Hepatocyte (in vitro differentiated cells): ENCODE measurements at regions not wholly inside any gene's neighbourhood (a gene's known extent, or its start where the extent isn't known, plus 50 kb on each side); places are given as distances from the start of the nearest gene placed in this dataset.

Experiments used
- DNase-seq: peaks from one replicate; pipeline ENCODE4 v3.0.0-alpha.2; 2016; ENCODE audit warnings: low spot score
- H2AFZ ChIP-seq: fragments of 200-600 bp; sonication (generic); 2 replicates; pipeline ENCODE4 v1.6.0; 2016; ENCODE audit warnings: antibody characterized with exemption, mild to moderate bottlenecking
- H3K27ac ChIP-seq: fragments of 200-600 bp; sonication (generic); 2 replicates; pipeline ENCODE4 v1.5.1; 2016; ENCODE audit warnings: mild to moderate bottlenecking
- H3K27me3 ChIP-seq: fragments of 200-600 bp; sonication (generic); 2 replicates; pipeline ENCODE4 v1.6.1; 2016
- H3K36me3 ChIP-seq: fragments of 200-600 bp; sonication (generic); replicated peaks from 2 replicates; pipeline ENCODE4 v1.5.1; 2016; ENCODE audit warnings: low read depth; ENCODE audit not compliant: insufficient read depth
- H3K4me1 ChIP-seq: fragments of 200-600 bp; sonication (generic); 2 replicates; pipeline ENCODE4 v1.5.1; 2016; ENCODE audit warnings: mild to moderate bottlenecking, moderate library complexity; ENCODE audit not compliant: insufficient read depth
- H3K4me2 ChIP-seq: fragments of 200-600 bp; sonication (generic); 2 replicates; pipeline ENCODE4 v1.6.0; 2016
- H3K4me3 ChIP-seq: fragments of 200-600 bp; sonication (generic); 2 replicates; pipeline ENCODE4 v1.5.1; 2016; ENCODE audit warnings: mild to moderate bottlenecking
- H3K79me2 ChIP-seq: fragments of 200-600 bp; sonication (generic); 2 replicates; pipeline ENCODE4 v1.6.0; 2017; ENCODE audit warnings: mild to moderate bottlenecking
- H3K9me2 ChIP-seq: fragments of 200-600 bp; sonication (generic); replicated peaks from 2 replicates; pipeline ENCODE4 v1.6.0; 2017; ENCODE audit warnings: mild to moderate bottlenecking; ENCODE audit not compliant: insufficient read depth
- H3K9me3 ChIP-seq: fragments of 200-600 bp; sonication (generic); 2 replicates; pipeline ENCODE4 v1.5.1; 2016; ENCODE audit warnings: low read depth, mild to moderate bottlenecking
- H4K20me1 ChIP-seq: fragments of 200-600 bp; sonication (generic); 2 replicates; pipeline ENCODE4 v1.6.0; 2016; ENCODE audit warnings: mild to moderate bottlenecking; ENCODE audit not compliant: insufficient read depth, poor library complexity, severe bottlenecking
- EZH2 ChIP-seq: fragments of 200-600 bp; sonication (generic); IDR thresholded peaks from 2 replicates; pipeline ENCODE4 v1.6.1; 2016; ENCODE audit warnings: antibody characterized with exemption, mild to moderate bottlenecking, borderline replicate concordance
- EZH2phosphoT487 ChIP-seq: fragments of 200-600 bp; sonication (generic); IDR thresholded peaks from one replicate; pipeline ENCODE4 v1.6.1; 2018; ENCODE audit warnings: antibody characterized with exemption, mild to moderate bottlenecking, low read depth, moderate library complexity; ENCODE audit not compliant: unreplicated experiment, severe bottlenecking
- WGBS: methylation state at CpG from one replicate; pipeline ENCODE4 v1.1.6; 2016; ENCODE audit warnings: low lambda C conversion rate; ENCODE audit errors: missing lambda C conversion rate; 5-methylcytosine and 5-hydroxymethylcytosine counted together
- TF ChIP-seq, protein P1 (sequence below): fragments of 200-600 bp; sonication (generic); IDR thresholded peaks from 2 replicates; pipeline ENCODE4 v1.5.1; 2016; ENCODE audit warnings: antibody characterized with exemption, mild to moderate bottlenecking; ENCODE audit not compliant: poor library complexity

DNA sequence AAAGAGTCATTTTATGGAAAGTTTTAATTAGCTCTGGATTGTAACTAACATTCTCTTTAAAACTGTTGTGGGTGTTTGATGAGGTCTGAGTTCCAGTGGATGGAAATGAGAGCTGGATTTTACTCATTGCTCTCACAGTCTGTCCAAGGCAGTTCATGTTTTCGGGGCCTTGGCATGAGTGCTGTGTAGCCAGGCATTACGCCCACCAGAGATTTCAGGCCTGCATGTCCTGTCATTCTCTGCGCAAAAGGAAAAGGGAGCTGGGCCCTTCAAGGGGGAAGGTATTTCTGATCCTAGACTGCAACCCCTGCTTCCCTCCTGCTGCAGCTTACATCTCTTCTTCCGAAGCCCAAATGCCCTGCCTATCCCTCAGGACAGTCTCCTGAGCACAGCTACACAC is 499.6 kb upstream of the TRPC7 start:
- H2AFZ ChIP-seq, result no peak overlapping the region
- no peaks in the 10 kb centered on the region for H3K79me2 ChIP-seq
- no peaks in the 10 kb centered on the region for H4K20me1 ChIP-seq
- no peaks in the 10 kb centered on the region for H3K9me3 ChIP-seq
- H3K4me1 ChIP-seq, result no peaks in the 10 kb centered on the region
- WGBS, result 94% methylated on average over 4 of the region's 4 CpGs
- no peaks in the 10 kb centered on the region for H3K9me2 ChIP-seq
- H3K36me3 ChIP-seq, result no peaks in the 10 kb centered on the region
- H3K4me2 ChIP-seq, result no peak overlapping the region
- TF ChIP-seq EZH2phosphoT487 (no peak), EZH2 (no peak)
- TF ChIP-seq, protein P1, sequence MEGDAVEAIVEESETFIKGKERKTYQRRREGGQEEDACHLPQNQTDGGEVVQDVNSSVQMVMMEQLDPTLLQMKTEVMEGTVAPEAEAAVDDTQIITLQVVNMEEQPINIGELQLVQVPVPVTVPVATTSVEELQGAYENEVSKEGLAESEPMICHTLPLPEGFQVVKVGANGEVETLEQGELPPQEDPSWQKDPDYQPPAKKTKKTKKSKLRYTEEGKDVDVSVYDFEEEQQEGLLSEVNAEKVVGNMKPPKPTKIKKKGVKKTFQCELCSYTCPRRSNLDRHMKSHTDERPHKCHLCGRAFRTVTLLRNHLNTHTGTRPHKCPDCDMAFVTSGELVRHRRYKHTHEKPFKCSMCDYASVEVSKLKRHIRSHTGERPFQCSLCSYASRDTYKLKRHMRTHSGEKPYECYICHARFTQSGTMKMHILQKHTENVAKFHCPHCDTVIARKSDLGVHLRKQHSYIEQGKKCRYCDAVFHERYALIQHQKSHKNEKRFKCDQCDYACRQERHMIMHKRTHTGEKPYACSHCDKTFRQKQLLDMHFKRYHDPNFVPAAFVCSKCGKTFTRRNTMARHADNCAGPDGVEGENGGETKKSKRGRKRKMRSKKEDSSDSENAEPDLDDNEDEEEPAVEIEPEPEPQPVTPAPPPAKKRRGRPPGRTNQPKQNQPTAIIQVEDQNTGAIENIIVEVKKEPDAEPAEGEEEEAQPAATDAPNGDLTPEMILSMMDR, result no peak
- no peak overlapping the region for H3K4me3 ChIP-seq
- H3K27ac ChIP-seq, result no peak overlapping the region
- no peak for DNase-seq
- no peaks in the 10 kb centered on the region for H3K27me3 ChIP-seq

DNA sequence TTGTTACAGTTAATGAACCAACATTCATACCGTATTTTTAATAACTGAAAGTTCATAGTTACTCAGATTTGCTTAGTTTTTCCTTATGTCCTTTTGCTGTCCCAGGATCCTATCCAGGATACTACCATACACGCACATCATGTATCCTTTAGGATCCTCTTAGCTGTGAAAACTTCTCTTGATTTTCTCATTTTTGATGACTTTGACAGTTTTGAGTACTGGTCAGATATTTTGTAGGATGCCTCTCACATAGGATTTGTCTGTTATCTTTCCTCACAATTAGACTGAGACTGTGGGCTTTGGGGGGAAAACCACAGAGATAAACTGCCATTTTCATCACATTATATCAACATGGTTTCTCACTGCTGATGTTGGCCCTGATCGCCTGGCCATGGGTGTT is 491.3 kb upstream of the TRPC7 start:
- no peak for TF ChIP-seq EZH2phosphoT487
- TF ChIP-seq, protein P1, result no peak
- no peaks in the 10 kb centered on the region for H3K9me2 ChIP-seq
- H3K4me1 ChIP-seq, result no peaks in the 10 kb centered on the region
- peaks cover 3% of the 10 kb centered on the region for H3K27me3 ChIP-seq
- H3K27ac ChIP-seq, result no peak overlapping the region
- H3K4me3 ChIP-seq, result no peak overlapping the region
- no peaks in the 10 kb centered on the region for H3K9me3 ChIP-seq
- H3K79me2 ChIP-seq, result no peaks in the 10 kb centered on the region
- H4K20me1 ChIP-seq, result no peaks in the 10 kb centered on the region
- 85% methylated on average over 3 of the region's 3 CpGs for WGBS
- H3K4me2 ChIP-seq, result no peak overlapping the region
- H2AFZ ChIP-seq, result no peak overlapping the region
- no peaks in the 10 kb centered on the region for H3K36me3 ChIP-seq
- no peak for DNase-seq

DNA sequence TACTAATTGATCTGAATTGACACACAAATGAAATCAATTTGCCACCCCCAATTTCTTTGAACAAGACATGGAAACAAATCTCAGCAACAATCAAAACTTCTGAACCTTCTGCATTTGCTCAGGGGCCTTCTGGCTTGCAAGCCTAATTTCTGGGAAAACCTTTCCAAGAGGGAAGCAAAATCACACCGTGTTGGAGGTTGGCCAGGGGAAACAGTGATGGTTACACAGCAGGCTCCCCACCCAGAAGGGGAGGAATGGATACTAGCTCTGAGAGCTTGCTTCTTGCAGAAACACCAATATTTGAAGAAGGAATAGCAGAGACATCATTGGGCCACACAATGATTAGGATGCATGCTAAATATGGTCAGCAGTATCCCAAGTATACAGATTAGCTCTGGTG is 488.6 kb upstream of the TRPC7 start:
- no peak overlapping the region for H3K4me2 ChIP-seq
- 83% methylated on average over 1 of the region's 1 CpG for WGBS
- H3K27ac ChIP-seq, result no peak overlapping the region

More for the DNA sequence above, 488.6 kb upstream of the TRPC7 start:
- Histone ChIP-seq H3K36me3 (no peaks in the 10 kb centered on the region), H3K4me1 (no peaks in the 10 kb centered on the region), H3K9me3 (no peaks in the 10 kb centered on the region), H3K4me3 (no peak overlapping the region), H3K27me3 (peaks cover 3% of the 10 kb centered on the region), H2AFZ (no peak overlapping the region), H3K9me2 (no peaks in the 10 kb centered on the region), H3K79me2 (no peaks in the 10 kb centered on the region), H4K20me1 (no peaks in the 10 kb centered on the region)
- TF ChIP-seq, protein P1, result no peak
- TF ChIP-seq EZH2 (no peak), EZH2phosphoT487 (no peak)
- DNase-seq, result no peak
